Tibial artery (tissue), 4 donors: ENCODE measurements at regions not wholly inside any gene's neighbourhood (a gene's known extent, or its start where the extent isn't known, plus 50 kb on each side); places are given as distances from the start of the nearest gene placed in this dataset.

Source experiments
- DNase-seq, 2 donors: peaks; one replicate each; pipeline ENCODE4 v3.0.0-alpha.2; 2019
- H3K27ac ChIP-seq, 2 donors: fragments of 200-600 bp; sonication (generic) in 1 of 2; 1 replicate in 1 of 2; 2 replicates in 1 of 2; pipeline ENCODE4 v1.5.1; 2018 to 2019; ENCODE audit warnings: mild to moderate bottlenecking in 1 of 2
- H3K27me3 ChIP-seq, 2 donors: fragments of 200-600 bp; sonication (generic) in 1 of 2; one replicate each; pipeline versions ENCODE4 v1.5.1 to v1.6.0; 2016 to 2019
- H3K36me3 ChIP-seq, 3 donors: fragments of 200-600 bp; sonication (generic) in 2 of 3; one replicate each; pipeline ENCODE4 v1.5.1; 2016 to 2019; ENCODE audit warnings: mild to moderate bottlenecking in 2 of 3
- H3K4me1 ChIP-seq, 4 donors: fragments of 200-600 bp; sonication (generic) in 2 of 4; 1 replicate in 3 of 4; 2 replicates in 1 of 4; pipeline ENCODE4 v1.5.1; 2016 to 2019
- H3K4me3 ChIP-seq, 2 donors: fragments of 200-600 bp; sonication (generic) in 1 of 2; 1 replicate in 1 of 2; 2 replicates in 1 of 2; pipeline ENCODE4 v1.5.1; 2018 to 2019; ENCODE audit warnings: mild to moderate bottlenecking in 2 of 2
- H3K9me3 ChIP-seq, 3 donors: fragments of 200-600 bp; sonication (generic) in 1 of 3; one replicate each; pipeline ENCODE4 v1.5.1; 2016 to 2019
- intact Hi-C: fragments of 100-400 bp; cut with DNase I; formaldehyde crosslinking; loops from one replicate; pipeline ENCODE4 v1.15.0; 2023; ENCODE audit warnings: low total_unique reads
- TF ChIP-seq, protein P1 (sequence below), 2 experiments: fragments of 200-600 bp in 1 of 2; fragments of 450-650 bp in 1 of 2; IDR thresholded peaks; one replicate each; pipeline ENCODE4 v1.5.1; 2017 to 2019; ENCODE audit warnings: antibody characterized with exemption in 2 of 2, mild to moderate bottlenecking in 1 of 2, moderate library complexity in 1 of 2

DNA sequence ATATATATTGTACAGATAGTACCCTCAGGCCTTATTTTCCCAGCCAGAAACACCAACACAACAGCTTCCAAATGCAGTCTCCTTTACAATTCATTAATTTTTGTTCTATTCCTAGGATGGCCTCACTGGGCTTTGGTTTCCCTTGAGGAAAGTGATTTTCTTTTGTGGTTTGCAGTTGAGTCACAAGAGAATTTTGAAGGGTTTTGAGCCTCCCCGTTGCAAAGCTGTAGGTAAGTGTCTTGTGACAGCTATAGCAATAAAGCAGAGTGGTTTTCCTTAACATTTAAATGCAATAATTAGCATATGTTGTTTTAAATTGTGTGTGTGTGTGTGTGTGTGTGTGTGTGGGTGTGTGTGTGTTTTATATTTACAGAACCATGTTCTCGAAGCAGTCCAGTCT, 54.1 kb upstream of the WDR17 start:
- TF ChIP-seq, protein P1, sequence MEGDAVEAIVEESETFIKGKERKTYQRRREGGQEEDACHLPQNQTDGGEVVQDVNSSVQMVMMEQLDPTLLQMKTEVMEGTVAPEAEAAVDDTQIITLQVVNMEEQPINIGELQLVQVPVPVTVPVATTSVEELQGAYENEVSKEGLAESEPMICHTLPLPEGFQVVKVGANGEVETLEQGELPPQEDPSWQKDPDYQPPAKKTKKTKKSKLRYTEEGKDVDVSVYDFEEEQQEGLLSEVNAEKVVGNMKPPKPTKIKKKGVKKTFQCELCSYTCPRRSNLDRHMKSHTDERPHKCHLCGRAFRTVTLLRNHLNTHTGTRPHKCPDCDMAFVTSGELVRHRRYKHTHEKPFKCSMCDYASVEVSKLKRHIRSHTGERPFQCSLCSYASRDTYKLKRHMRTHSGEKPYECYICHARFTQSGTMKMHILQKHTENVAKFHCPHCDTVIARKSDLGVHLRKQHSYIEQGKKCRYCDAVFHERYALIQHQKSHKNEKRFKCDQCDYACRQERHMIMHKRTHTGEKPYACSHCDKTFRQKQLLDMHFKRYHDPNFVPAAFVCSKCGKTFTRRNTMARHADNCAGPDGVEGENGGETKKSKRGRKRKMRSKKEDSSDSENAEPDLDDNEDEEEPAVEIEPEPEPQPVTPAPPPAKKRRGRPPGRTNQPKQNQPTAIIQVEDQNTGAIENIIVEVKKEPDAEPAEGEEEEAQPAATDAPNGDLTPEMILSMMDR (IDR thresholded peaks at IDR 0.05), result no peak
- no peaks in the 10 kb centered on the region for H3K27me3 ChIP-seq
- DNase-seq, result no peak
- no peaks in the 10 kb centered on the region for H3K9me3 ChIP-seq
- no peak overlapping the region for H3K27ac ChIP-seq
- H3K4me1 ChIP-seq, result no peaks in the 10 kb centered on the region
- H3K4me3 ChIP-seq, result no peak overlapping the region
- no peaks in the 10 kb centered on the region for H3K36me3 ChIP-seq
- intact Hi-C loops, result no loop called here

DNA sequence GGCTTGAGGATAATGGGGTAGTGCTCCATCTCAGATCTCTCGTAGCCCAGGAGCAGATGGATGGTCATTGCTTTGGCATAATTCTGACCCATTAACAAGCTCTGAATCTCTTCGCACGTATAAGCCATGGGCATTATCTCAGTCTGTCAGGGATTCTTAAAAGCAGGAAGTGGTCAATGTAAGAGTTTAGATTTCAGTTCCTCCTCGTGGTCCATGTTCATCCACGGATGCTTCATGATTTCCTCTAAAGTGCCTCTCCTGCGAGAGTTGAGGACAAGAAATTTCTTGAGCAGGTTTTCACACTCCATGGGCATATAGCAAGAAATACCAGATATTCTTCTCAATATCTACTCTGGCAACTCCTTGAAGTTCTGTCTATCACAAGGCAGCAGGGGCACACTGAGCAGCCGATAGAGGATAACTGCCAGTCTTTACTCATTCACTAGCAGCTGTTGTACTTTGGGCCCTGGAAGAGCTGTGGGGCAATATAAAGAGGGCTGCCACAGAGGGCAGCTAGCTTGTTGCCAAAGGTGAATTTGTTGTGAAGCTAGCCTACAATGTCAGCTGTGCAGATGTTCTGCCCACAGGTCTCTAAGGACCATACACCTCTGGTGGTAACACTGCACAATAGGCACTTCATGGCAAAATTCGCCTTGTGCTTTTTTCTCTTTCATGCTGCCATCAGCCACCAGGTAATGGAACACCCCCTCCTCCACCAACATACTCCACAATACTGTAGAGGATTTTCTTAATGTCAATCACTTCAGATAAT, 52.0 kb upstream of the WDR17 start:
- no peaks in the 10 kb centered on the region for H3K9me3 ChIP-seq
- no peaks in the 10 kb centered on the region for H3K4me1 ChIP-seq
- no peak overlapping the region for H3K27ac ChIP-seq
- no peaks in the 10 kb centered on the region for H3K27me3 ChIP-seq
- no peaks in the 10 kb centered on the region for H3K36me3 ChIP-seq
- no peak for DNase-seq
- TF ChIP-seq, protein P1 (IDR thresholded peaks at IDR 0.05), result no peak
- intact Hi-C loops, result no loop called here
- no peak overlapping the region for H3K4me3 ChIP-seq

DNA sequence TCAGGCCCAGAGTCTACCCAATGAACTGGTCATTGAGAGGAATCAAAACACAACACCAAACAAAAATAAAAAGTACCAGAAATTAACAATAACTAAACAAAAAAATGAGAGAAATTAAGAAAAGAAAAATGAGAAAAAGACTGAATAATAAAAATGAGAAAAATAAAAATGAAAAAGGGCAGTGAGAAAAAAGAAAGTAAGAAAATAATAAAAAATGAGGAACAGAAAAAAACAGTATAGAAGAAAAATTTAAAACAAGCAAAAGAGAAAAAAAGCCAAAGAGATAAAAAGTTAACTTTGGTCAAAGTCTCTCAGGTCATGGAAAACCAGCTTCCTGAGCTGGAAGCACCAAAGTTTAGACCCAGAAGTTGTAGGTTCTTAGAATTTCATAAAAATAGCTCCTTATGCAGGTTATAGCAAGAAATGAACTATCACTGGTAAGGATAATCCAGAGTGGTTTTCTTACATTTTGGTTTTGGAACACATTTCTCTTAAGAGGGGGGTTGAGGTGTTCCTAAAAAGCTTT, 51.0 kb upstream of the WDR17 start:
- H3K27me3 ChIP-seq, result no peaks in the 10 kb centered on the region
- H3K27ac ChIP-seq, result no peak overlapping the region
- H3K9me3 ChIP-seq, result no peaks in the 10 kb centered on the region
- H3K4me1 ChIP-seq, result no peaks in the 10 kb centered on the region
- H3K36me3 ChIP-seq, result no peaks in the 10 kb centered on the region
- no peak for DNase-seq
- no peak overlapping the region for H3K4me3 ChIP-seq
- TF ChIP-seq, protein P1 (IDR thresholded peaks at IDR 0.05), result no peak
- intact Hi-C loops, result no loop called here
